HCEC 1CT (cell line): ENCODE measurements at regions not wholly inside any gene's neighbourhood (a gene's known extent, or its start where the extent isn't known, plus 50 kb on each side); places are given as distances from the start of the nearest gene placed in this dataset.
A peak's percentile ranks its signal among the peaks of the same experiment; 100 is the strongest.
"Not testable (repeated sequence)": the region's sequence is repeated elsewhere in the genome, so short reads cannot be mapped to it uniquely, and the experiment has no call there.

Source experiments
- DNase-seq: peaks from one replicate; pipeline ENCODE4 v3.0.0-alpha.2; 2017

- peak; percentile 13 for DNase-seq
These were observed 244.9 kb downstream of the FAM43A start for GRCh38 chr3:194930377-194931204.

GRCh38 chr3:194931347-194931746, 245.7 kb downstream of the FAM43A start:
- no peak for DNase-seq

- no peak for DNase-seq
These were observed 246.2 kb downstream of the FAM43A start for GRCh38 chr3:194931865-194932264.

DNA sequence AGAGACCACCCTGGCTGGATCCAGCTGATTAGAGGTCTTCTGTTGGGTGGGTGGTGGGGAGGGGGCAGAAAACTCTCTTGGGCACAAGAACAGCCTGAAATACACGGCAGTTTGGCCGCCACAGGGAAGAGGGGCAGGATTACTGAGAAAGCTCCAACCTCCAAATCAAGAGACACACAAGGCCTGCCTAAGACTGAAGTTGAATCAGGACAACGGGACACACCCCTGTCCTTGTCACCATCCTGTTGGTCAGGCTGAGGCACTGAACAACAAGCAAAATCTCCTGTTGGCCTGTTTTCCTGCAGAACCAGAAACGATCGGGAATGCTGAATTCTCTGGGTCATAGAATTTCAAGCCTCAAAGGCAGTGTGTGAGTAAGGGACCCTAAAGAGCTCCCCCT, 247.8 kb downstream of the FAM43A start:
- no peak for DNase-seq

DNA sequence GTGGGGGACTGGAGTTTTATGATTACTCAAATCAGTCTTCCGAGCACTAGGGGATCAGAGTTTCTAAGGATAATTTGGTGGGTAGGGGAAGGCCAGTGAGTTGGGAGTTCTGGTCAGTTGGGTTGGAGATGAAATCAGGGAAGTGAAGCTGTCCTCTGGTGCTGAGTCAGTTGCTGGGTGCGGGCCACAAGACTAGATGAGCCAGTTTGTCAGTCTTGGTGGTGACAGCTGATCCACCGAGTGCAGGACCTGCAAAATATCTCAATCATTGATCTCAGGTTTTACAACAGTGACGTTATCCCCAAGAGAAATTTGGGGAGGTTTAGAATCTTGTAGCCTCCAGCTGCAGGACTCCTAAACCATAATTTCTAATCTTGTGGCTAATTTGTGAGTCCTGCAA, 249.4 kb downstream of the FAM43A start:
- DNase-seq = no peak

GRCh38 chr3:194935632-194936470, 250.2 kb downstream of the FAM43A start:
- DNase-seq = no peak

GRCh38 chr3:194936659-194937058, 251.0 kb downstream of the FAM43A start:
- no peak for DNase-seq

DNA sequence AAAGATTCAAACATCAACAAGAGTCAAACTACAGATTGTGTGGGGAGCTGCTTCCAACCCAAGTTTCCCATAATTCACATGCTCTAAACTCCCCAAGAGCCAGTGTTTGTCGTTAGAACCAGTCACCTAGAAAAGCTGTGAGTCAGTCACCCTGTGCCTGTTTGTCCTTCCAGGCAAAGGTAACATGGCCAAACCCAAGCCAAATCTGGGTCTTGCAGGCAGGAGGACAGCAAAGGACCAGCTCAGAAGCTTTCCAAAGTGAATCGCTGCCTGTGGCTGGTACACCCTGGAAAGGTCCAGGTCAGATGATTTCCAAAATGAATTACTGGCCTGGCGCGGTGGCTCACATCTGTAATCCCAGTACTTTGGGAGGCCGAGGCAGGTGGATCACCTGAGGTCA, 251.5 kb downstream of the FAM43A start:
- no peak for DNase-seq

DNA sequence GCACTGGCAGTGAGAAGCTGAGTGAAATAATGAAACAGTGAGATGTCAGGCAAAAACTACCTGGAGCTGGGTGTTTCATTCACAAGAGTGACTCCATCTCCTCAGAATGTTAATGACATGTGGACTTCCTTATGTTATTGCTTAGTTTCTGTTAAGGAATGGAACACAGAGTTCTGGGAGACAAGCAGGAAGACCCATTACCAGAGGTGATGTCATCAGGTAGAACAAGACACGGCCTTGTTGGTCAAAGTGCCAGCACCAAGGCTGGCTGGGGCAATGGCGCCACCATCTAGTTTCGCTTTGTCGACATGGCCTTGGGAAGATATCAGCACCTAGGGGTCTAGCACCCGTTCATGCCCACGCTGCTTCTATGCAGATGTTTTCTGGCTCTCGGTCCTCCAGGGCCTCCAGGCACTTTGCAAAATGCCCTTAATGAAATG, 252.2 kb downstream of the FAM43A start:
- DNase-seq = no peak

DNA sequence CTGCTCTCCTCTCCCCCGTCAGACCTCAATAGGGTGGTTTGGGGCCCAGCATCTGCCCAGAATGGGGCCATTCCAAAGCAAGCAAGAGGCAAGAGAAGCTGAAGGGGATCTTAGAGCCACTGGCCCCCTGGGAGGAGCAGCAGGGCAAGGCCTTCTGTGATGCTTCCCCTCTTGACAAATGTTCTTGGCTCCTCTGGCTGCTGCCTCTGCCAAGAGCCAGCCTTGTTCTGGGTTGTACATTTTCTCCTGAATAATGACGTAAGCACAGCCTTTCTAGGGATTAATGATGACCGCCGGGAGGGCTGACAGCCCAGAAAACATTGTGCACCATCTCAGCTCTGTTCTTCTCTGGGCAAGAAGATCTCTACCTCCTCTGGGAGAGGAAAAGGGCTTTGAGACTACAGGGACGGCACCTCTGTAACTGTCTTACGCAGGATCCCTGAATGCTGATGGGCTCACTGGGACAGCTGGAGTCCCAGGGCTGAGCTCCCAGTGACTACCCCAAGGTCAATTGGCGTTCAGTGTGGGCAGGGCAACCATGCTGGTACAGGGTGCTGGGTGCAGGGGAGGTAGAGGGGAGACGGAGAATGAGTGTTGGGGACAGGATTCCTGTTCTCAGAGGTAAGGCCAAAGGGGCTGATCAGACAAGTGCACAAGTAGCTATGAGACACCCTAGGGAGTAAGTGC, 253.3 kb downstream of the FAM43A start:
- no peak for DNase-seq

GRCh38 chr3:194939532-194939909, 253.8 kb downstream of the FAM43A start:
- no peak for DNase-seq

GRCh38 chr3:194939949-194940770, 254.5 kb downstream of the FAM43A start:
- DNase-seq = no peak

GRCh38 chr3:194941360-194941955, 255.8 kb downstream of the FAM43A start:
- no peak for DNase-seq

DNA sequence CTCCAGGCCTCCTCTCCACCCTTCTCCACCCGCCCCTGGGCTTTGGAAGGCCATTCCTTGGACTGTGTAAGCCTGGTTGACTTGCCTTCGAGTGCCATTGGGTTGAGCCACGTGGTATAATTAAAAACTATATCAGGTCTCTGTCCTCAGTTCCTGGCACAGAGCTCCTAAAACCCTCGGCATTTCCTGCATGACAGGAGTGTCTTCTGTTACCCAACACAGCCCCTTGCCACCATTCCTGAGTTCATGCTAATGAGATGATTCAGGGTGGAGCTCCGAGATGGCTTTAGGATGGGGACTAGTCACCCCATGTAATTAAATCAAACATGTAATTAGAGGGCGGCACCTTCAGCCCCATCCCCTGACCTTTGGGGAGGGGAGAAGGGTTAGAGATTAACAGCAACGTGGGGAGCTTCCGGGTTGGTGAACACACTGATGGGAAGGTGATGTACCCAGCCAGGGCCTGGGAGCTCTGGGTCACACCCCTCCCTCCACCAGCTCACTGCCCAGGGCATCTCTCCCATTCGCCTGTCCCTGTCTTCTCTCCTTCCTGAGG, 256.4 kb downstream of the FAM43A start:
- no peak for DNase-seq

DNA sequence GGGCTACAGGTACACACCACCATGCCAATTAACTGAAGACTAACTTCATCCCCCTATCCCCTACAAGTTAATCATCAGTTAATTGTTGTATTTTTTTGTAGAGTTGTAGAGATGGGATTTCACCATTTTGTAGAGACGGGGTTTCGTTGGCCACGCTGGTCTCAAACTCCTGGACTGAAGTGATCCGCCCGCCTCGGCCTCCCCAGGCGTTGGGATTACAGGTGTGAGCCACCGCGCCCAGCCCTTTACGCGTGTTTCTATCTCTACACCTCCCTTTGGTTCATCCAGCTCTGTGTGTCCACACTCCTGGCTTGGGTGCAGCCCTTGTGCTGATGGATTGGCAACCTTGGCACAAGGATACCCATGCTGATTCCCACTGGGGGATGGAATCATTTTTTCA, 258.8 kb downstream of the FAM43A start:
- DNase-seq = no peak

DNA sequence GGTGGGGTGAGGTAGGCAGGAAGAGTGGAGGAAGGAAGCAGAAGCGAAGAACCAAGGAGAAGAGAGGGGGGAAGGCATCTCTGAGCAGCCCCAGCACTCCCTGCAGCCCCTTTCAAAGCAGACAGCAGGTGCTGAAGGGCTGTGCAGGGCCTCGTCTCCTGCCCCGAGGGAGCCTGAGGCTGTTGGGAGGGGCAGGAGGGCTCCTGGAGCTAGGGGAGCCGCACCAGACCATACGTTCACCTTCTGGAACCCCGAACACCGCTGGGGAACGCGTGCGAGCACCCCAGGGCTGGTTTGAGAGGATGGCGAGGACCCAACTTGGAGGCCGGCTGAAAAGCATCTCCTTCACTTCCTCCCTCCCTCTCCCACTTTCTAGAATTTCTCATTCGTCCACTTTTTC, 259.8 kb downstream of the FAM43A start:
- no peak for DNase-seq

GRCh38 chr3:194946091-194946490, 260.4 kb downstream of the FAM43A start:
- no peak for DNase-seq

- DNase-seq = no peak
These were observed 263.9 kb downstream of the FAM43A start for GRCh38 chr3:194949592-194949991.

DNA sequence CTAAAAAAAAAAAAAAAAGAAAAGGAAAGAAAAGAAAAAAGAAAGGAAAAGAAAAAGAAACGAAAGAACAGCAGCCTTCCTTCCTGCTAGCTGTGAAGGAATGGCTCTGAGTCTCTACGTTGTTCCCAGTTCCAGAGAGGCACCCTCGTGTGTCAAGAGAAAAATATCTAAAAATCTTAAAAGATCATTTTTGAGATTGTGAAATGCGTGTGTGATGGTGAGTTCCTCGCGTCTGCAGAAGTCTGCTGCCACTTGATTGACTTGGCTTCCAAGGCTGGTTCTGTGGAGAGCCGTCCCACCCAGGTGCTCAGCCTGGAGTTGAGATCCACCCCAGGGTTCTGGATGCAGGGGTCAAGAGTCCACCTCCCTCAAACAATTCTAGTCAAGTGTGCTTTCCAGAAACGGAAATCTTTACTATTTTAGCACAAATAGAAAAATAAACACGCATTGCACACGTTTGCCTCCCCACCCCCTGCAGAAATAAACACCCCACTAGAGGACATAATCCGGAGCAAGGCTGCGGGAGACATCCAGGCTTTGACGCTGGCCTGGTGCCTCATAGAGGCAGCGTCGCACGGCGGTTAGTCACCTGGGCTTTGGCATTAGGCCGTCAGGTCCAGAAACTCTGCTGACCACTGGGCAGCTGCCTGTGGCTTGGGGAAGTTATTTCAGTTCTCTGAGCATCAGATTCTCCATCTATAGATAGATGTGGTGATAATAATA, 265.4 kb downstream of the FAM43A start:
- no peak for DNase-seq

DNA sequence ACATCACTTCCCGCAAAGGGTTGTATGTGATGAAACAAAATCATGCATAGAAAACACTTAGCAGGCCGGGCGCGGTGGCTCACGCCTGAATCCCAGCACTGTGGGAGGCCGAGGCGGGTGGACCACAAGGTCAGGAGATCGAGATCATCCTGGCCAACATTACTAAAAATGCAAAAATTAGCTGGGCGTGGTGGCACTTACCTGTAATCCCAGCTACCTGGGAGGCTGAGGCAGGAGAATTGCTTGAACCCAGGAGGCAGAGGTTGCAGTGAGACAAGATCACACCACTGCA, 265.9 kb downstream of the FAM43A start:
- DNase-seq = not testable (repeated sequence)

- DNase-seq = no peak
These were observed 266.4 kb downstream of the FAM43A start for GRCh38 chr3:194951931-194952582.
